Lower leg skin (tissue), 3 donors: ENCODE measurements at regions not wholly inside any gene's neighbourhood (a gene's known extent, or its start where the extent isn't known, plus 50 kb on each side); places are given as distances from the start of the nearest gene placed in this dataset.

Experiments
- CTCF ChIP-seq, 3 donors: fragments of 450-650 bp; IDR thresholded peaks; one replicate each; pipeline ENCODE4 v1.5.1; 2016; ENCODE audit warnings: antibody characterized with exemption in 3 of 3, mild to moderate bottlenecking in 3 of 3, moderate library complexity in 2 of 3
- POLR2A ChIP-seq, 2 donors: fragments of 450-650 bp; IDR thresholded peaks; one replicate each; pipeline ENCODE4 v1.6.1; 2016 to 2017; ENCODE audit warnings: antibody characterized with exemption in 2 of 2, mild to moderate bottlenecking in 1 of 2, moderate library complexity in 1 of 2

DNA sequence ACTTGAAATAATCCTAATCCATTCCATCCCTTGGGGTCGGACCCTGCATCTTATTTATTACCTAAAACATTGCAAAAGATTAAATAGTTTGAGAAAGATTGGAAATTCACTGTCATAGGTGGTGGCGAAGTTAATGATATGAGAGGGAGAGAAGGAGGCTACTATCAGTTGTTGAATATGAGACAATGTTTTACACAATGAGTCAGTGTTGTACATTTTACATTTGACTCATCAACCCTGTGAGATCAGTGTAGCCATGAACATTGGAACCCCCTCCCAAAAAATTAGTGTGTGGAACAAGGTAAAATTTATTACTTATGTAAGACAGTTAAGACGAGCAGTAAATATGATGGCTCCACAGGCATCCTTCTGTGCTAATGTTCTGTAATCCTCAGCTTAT lies 384.3 kb downstream of the MCTP2 start:
- TF ChIP-seq CTCF (IDR thresholded peaks at IDR 0.05) (no peak), POLR2A (IDR thresholded peaks at IDR 0.05) (no peak)
